ENCODE measurements at regions not wholly inside any gene's neighbourhood (a gene's known extent, or its start where the extent isn't known, plus 50 kb on each side); places are given as distances from the start of the nearest gene placed in this dataset.

GRCh38 chr14:94940263-94940993 lies 170.5 kb upstream of the GSC start:
- no peak overlapping the region for H3K4me3 ChIP-seq
- no peak overlapping the region for H3K27ac ChIP-seq
- H3K4me1 ChIP-seq (replicated peaks in 1 of 2) = peaks cover 14 to 22% of the 10 kb centered on the region in 2 donors
- no peak for ATAC-seq (replicated peaks in 6 of 8)
- in situ Hi-C loops (cut with MboI; ENCODE audit: low pct_unique_long_range_greater_than_20kb in 2 of 9, low sequenced_read_pairs in 9 of 9, unreplicated experiment in 9 of 9) = no loop called here
- WGBS, 10 experiments = 40 to 100% (median 90%) methylated on average over 1 to 2 of the region's 11 CpGs; no CpG with 5 or more reads in 5 of the 10 experiments

GRCh38 chr14:94938016-94938415 lies 168.1 kb upstream of the GSC start:
- H3K4me3 ChIP-seq = no peak overlapping the region
- ATAC-seq (replicated peaks in 6 of 8) = no peak
- WGBS, 10 experiments = 20 to 80% (median 78%) methylated on average over 1 to 2 of the region's 2 CpGs; no CpG with 5 or more reads in 7 of the 10 experiments
- H3K4me1 ChIP-seq (replicated peaks in 1 of 2) = peaks cover 14 to 24% of the 10 kb centered on the region in 2 donors
- in situ Hi-C loops (cut with MboI; ENCODE audit: low pct_unique_long_range_greater_than_20kb in 2 of 9, low sequenced_read_pairs in 9 of 9, unreplicated experiment in 9 of 9) = no loop called here
- H3K27ac ChIP-seq = no peak overlapping the region

- WGBS, 10 experiments = 7 to 90% (median 57%) methylated on average over 1 to 14 of the region's 24 CpGs; no CpG with 5 or more reads in 4 of the 10 experiments
- no peak overlapping the region for H3K4me3 ChIP-seq
- peak overlapping the region; percentile 30 to 49 for H3K27ac ChIP-seq
- in situ Hi-C loops (cut with MboI; ENCODE audit: low pct_unique_long_range_greater_than_20kb in 2 of 9, low sequenced_read_pairs in 9 of 9, unreplicated experiment in 9 of 9) = no loop called here
- peak; percentile 28 to 64 (median 58) for ATAC-seq (replicated peaks in 6 of 8)
- peaks cover 14 to 24% of the 10 kb centered on the region in 2 donors for H3K4me1 ChIP-seq (replicated peaks in 1 of 2)
These were observed 167.2 kb upstream of the GSC start for GRCh38 chr14:94936901-94937685.

GRCh38 chr14:94936401-94936892 lies 166.5 kb upstream of the GSC start:
- 13 to 80% (median 51%) methylated on average over 1 to 18 of the region's 26 CpGs; no CpG with 5 or more reads in 5 of the 10 experiments for WGBS, 10 experiments
- peaks cover 14 to 24% of the 10 kb centered on the region in 2 donors for H3K4me1 ChIP-seq (replicated peaks in 1 of 2)
- in situ Hi-C loops (cut with MboI; ENCODE audit: low pct_unique_long_range_greater_than_20kb in 2 of 9, low sequenced_read_pairs in 9 of 9, unreplicated experiment in 9 of 9) = no loop called here
- peak; percentile 79 to 95 (median 90) for ATAC-seq (replicated peaks in 6 of 8)
- peak overlapping the region; percentile 30 to 49 for H3K27ac ChIP-seq
- H3K4me3 ChIP-seq = no peak overlapping the region

GRCh38 chr14:94935706-94936300 lies 165.9 kb upstream of the GSC start:
- WGBS, 10 experiments = 69 to 100% (median 80%) methylated on average over 2 to 6 of the region's 13 CpGs; no CpG with 5 or more reads in 7 of the 10 experiments
- Histone ChIP-seq H3K4me3 (no peak overlapping the region), H3K27ac (no peak overlapping the region), H3K4me1 (replicated peaks in 1 of 2) (peaks cover 14 to 24% of the 10 kb centered on the region in 2 donors)
- no peak for ATAC-seq (replicated peaks in 6 of 8)
- in situ Hi-C loops (cut with MboI; ENCODE audit: low pct_unique_long_range_greater_than_20kb in 2 of 9, low sequenced_read_pairs in 9 of 9, unreplicated experiment in 9 of 9) = no loop called here

- Histone ChIP-seq H3K4me3 (no peak overlapping the region), H3K4me1 (replicated peaks in 1 of 2) (peaks cover 14 to 24% of the 10 kb centered on the region in 2 donors), H3K27ac (no peak overlapping the region)
- 0 to 100% (median 59%) methylated on average over 1 to 6 of the region's 6 CpGs for WGBS, 10 experiments
- in situ Hi-C loops (cut with MboI; ENCODE audit: low pct_unique_long_range_greater_than_20kb in 2 of 9, low sequenced_read_pairs in 9 of 9, unreplicated experiment in 9 of 9) = no loop called here
- no peak for ATAC-seq (replicated peaks in 6 of 8)
These were observed 164.4 kb upstream of the GSC start for GRCh38 chr14:94934276-94934810.

GRCh38 chr14:94933486-94933885 lies 163.6 kb upstream of the GSC start:
- Histone ChIP-seq H3K27ac (no peak overlapping the region), H3K4me1 (replicated peaks in 1 of 2) (peaks cover 14 to 24% of the 10 kb centered on the region in 2 donors), H3K4me3 (no peak overlapping the region)
- 17 to 74% (median 49%) methylated on average over 1 to 5 of the region's 5 CpGs; no CpG with 5 or more reads in 3 of the 10 experiments for WGBS, 10 experiments
- peak in 1 of 8 experiments; percentile 8 for ATAC-seq (replicated peaks in 6 of 8)
- in situ Hi-C loops (cut with MboI; ENCODE audit: low pct_unique_long_range_greater_than_20kb in 2 of 9, low sequenced_read_pairs in 9 of 9, unreplicated experiment in 9 of 9) = no loop called here

- Histone ChIP-seq H3K4me1 (replicated peaks in 1 of 2) (peaks cover 13 to 23% of the 10 kb centered on the region in 2 donors), H3K4me3 (no peak overlapping the region), H3K27ac (no peak overlapping the region)
- 43 to 100% (median 85%) methylated on average over 1 to 7 of the region's 7 CpGs for WGBS, 10 experiments
- in situ Hi-C loops (cut with MboI; ENCODE audit: low pct_unique_long_range_greater_than_20kb in 2 of 9, low sequenced_read_pairs in 9 of 9, unreplicated experiment in 9 of 9) = no loop called here
- no peak for ATAC-seq (replicated peaks in 6 of 8)
These were observed 162.7 kb upstream of the GSC start for GRCh38 chr14:94932589-94932988.

GRCh38 chr14:94930690-94931089 lies 160.8 kb upstream of the GSC start:
- in situ Hi-C loops (cut with MboI; ENCODE audit: low pct_unique_long_range_greater_than_20kb in 2 of 9, low sequenced_read_pairs in 9 of 9, unreplicated experiment in 9 of 9) = no loop called here
- Histone ChIP-seq H3K4me1 (replicated peaks in 1 of 2) (peaks cover 0 to 4% of the 10 kb centered on the region in 2 donors), H3K27ac (no peak overlapping the region), H3K4me3 (no peak overlapping the region)
- 67 to 100% (median 88%) methylated on average over 1 of the region's 1 CpG; no CpG with 5 or more reads in 5 of the 10 experiments for WGBS, 10 experiments
- no peak for ATAC-seq (replicated peaks in 6 of 8)

- no peak for ATAC-seq (replicated peaks in 6 of 8)
- in situ Hi-C loops (cut with MboI; ENCODE audit: low pct_unique_long_range_greater_than_20kb in 2 of 9, low sequenced_read_pairs in 9 of 9, unreplicated experiment in 9 of 9) = no loop called here
- H3K27ac ChIP-seq = no peak overlapping the region
These were observed 159.4 kb upstream of the GSC start for GRCh38 chr14:94929354-94929753.

GRCh38 chr14:94926176-94926575 lies 156.3 kb upstream of the GSC start:
- peak in 1 of 8 experiments; percentile 48 for ATAC-seq (replicated peaks in 6 of 8)
- Histone ChIP-seq H3K4me3 (no peak overlapping the region), H3K27ac (no peak overlapping the region), H3K4me1 (replicated peaks in 1 of 2) (no peaks in the 10 kb centered on the region)
- in situ Hi-C loops (cut with MboI; ENCODE audit: low pct_unique_long_range_greater_than_20kb in 2 of 9, low sequenced_read_pairs in 9 of 9, unreplicated experiment in 9 of 9) = no loop called here
- WGBS, 10 experiments = 24 to 100% (median 48%) methylated on average over 1 to 7 of the region's 10 CpGs

More at GRCh38 chr14:94929354-94929753, 159.4 kb upstream of the GSC start:
- no peak overlapping the region for H3K4me3 ChIP-seq
- WGBS, 10 experiments = 40 to 92% (median 77%) methylated on average over 1 to 3 of the region's 3 CpGs; no CpG with 5 or more reads in 6 of the 10 experiments
- no peaks in the 10 kb centered on the region for H3K4me1 ChIP-seq (replicated peaks in 1 of 2)

- WGBS, 10 experiments = 80% methylated on average over 1 of the region's 4 CpGs; no CpG with 5 or more reads in 9 of the 10 experiments
- in situ Hi-C loops (cut with MboI; ENCODE audit: low pct_unique_long_range_greater_than_20kb in 2 of 9, low sequenced_read_pairs in 9 of 9, unreplicated experiment in 9 of 9) = no loop called here
- no peak overlapping the region for H3K4me3 ChIP-seq
- H3K4me1 ChIP-seq (replicated peaks in 1 of 2) = no peaks in the 10 kb centered on the region
- peak in 1 of 8 experiments; percentile 51 for ATAC-seq (replicated peaks in 6 of 8)
- H3K27ac ChIP-seq = no peak overlapping the region
These were observed 155.7 kb upstream of the GSC start for GRCh38 chr14:94925416-94926173.
